ENCODE measurements at regions not wholly inside any gene's neighbourhood (a gene's known extent, or its start where the extent isn't known, plus 50 kb on each side); places are given as distances from the start of the nearest gene placed in this dataset.
"Not testable (repeated sequence)": the region's sequence is repeated elsewhere in the genome, so short reads cannot be mapped to it uniquely, and the experiment has no call there.

GRCh38 chr17:54666559-54666958 is 234.1 kb upstream of the TOM1L1 start:
- no peaks in the 10 kb centered on the region for H3K36me3 ChIP-seq
- peaks cover 0 to 10% (median 0%) of the 10 kb centered on the region in 3 donors for H3K9me3 ChIP-seq
- no peak for TF ChIP-seq POLR2A (IDR thresholded peaks at IDR 0.05)
- no peak for TF ChIP-seq CTCF (IDR thresholded peaks at IDR 0.05)
- no peaks in the 10 kb centered on the region for H3K27me3 ChIP-seq
- H3K4me1 ChIP-seq: no peaks in the 10 kb centered on the region
- 67 to 77% methylated on average over 4 of the region's 4 CpGs for WGBS, 2 donors
- intact Hi-C loops (cut with DNase I): no loop called here
- no peak overlapping the region for H3K27ac ChIP-seq
- H3K4me3 ChIP-seq: no peak overlapping the region
- no peak for DNase-seq

GRCh38 chr17:54678158-54678557 is 222.5 kb upstream of the TOM1L1 start:
- Histone ChIP-seq H3K4me3 (no peak overlapping the region), H3K36me3 (no peaks in the 10 kb centered on the region), H3K9me3 (no peaks in the 10 kb centered on the region), H3K27ac (no peak overlapping the region), H3K27me3 (no peaks in the 10 kb centered on the region), H3K4me1 (no peaks in the 10 kb centered on the region)
- intact Hi-C loops (cut with DNase I): no loop called here
- no peak for DNase-seq
- TF ChIP-seq POLR2A (IDR thresholded peaks at IDR 0.05): no peak
- no peak for TF ChIP-seq CTCF (IDR thresholded peaks at IDR 0.05)

GRCh38 chr17:54680410-54680809 is 220.2 kb upstream of the TOM1L1 start:
- 50 to 72% methylated on average over 7 to 8 of the region's 9 CpGs for WGBS, 2 donors
- intact Hi-C loops (cut with DNase I): no loop called here
- H3K36me3 ChIP-seq: no peaks in the 10 kb centered on the region
- no peak overlapping the region for H3K27ac ChIP-seq
- no peak overlapping the region for H3K4me3 ChIP-seq
- no peak for TF ChIP-seq POLR2A (IDR thresholded peaks at IDR 0.05)
- TF ChIP-seq CTCF (IDR thresholded peaks at IDR 0.05): no peak
- H3K9me3 ChIP-seq: no peaks in the 10 kb centered on the region
- no peak for DNase-seq
- no peaks in the 10 kb centered on the region for H3K27me3 ChIP-seq
- no peaks in the 10 kb centered on the region for H3K4me1 ChIP-seq

- H3K4me1 ChIP-seq: no peaks in the 10 kb centered on the region
- no peak overlapping the region for H3K27ac ChIP-seq
- TF ChIP-seq POLR2A (IDR thresholded peaks at IDR 0.05) (no peak), CTCF (IDR thresholded peaks at IDR 0.05) (no peak)
- intact Hi-C loops (cut with DNase I): no loop called here
- H3K36me3 ChIP-seq: no peaks in the 10 kb centered on the region
- no peaks in the 10 kb centered on the region for H3K9me3 ChIP-seq
- no peaks in the 10 kb centered on the region for H3K27me3 ChIP-seq
- WGBS, 2 donors: 72 to 86% methylated on average over 2 of the region's 2 CpGs
- no peak overlapping the region for H3K4me3 ChIP-seq
- no peak for DNase-seq
Observed at GRCh38 chr17:54694287-54694887, 206.3 kb upstream of the TOM1L1 start.

GRCh38 chr17:54712798-54713197 is 187.9 kb upstream of the TOM1L1 start:
- peaks cover 0 to 10% (median 0%) of the 10 kb centered on the region in 3 donors for H3K9me3 ChIP-seq
- 27 to 44% methylated on average over 4 of the region's 4 CpGs for WGBS, 2 donors
- H3K27me3 ChIP-seq; DNase-seq; H3K36me3 ChIP-seq; intact Hi-C loops (cut with DNase I); H3K4me1 ChIP-seq; H3K4me3 ChIP-seq; H3K27ac ChIP-seq: not testable (repeated sequence)

- H3K4me3 ChIP-seq: no peak overlapping the region
- intact Hi-C loops (cut with DNase I): no loop called here
Observed at GRCh38 chr17:54718286-54718685, 182.4 kb upstream of the TOM1L1 start.

More at GRCh38 chr17:54718286-54718685, 182.4 kb upstream of the TOM1L1 start:
- Histone ChIP-seq H3K27me3 (no peaks in the 10 kb centered on the region), H3K27ac (no peak overlapping the region), H3K36me3 (no peaks in the 10 kb centered on the region), H3K9me3 (no peaks in the 10 kb centered on the region), H3K4me1 (no peaks in the 10 kb centered on the region)
- 75 to 76% methylated on average over 2 of the region's 2 CpGs for WGBS, 2 donors
- no peak for TF ChIP-seq POLR2A (IDR thresholded peaks at IDR 0.05)
- no peak for TF ChIP-seq CTCF (IDR thresholded peaks at IDR 0.05)
- no peak for DNase-seq

All from esophagus squamous epithelium (tissue), 5 donors.